Gastrocnemius medialis (tissue), 4 donors: ENCODE measurements at regions not wholly inside any gene's neighbourhood (a gene's known extent, or its start where the extent isn't known, plus 50 kb on each side); places are given as distances from the start of the nearest gene placed in this dataset.

ENCODE experiments used
- ATAC-seq, 2 donors: fragments of 150-250 bp; one replicate each; pipeline ENCODE4 v1.9.1; 2016
- DNase-seq, 2 donors: peaks; one replicate each; pipeline ENCODE4 v3.0.0-alpha.2; 2019
- H3K27ac ChIP-seq, 4 donors: fragments of 200-600 bp; sonication (generic); 1 replicate in 1 of 4; 2 replicates in 3 of 4; pipeline ENCODE4 v1.5.1; 2016 to 2018; ENCODE audit warnings: mild to moderate bottlenecking in 2 of 4, moderate library complexity in 1 of 4
- H3K27me3 ChIP-seq, 3 donors: fragments of 200-600 bp; sonication (generic) in 2 of 3; 1 replicate in 1 of 3; 2 replicates in 2 of 3; pipeline versions ENCODE4 v1.5.1 to v1.6.0; 2016 to 2019; ENCODE audit warnings: mild to moderate bottlenecking in 1 of 3, moderate library complexity in 1 of 3
- H3K36me3 ChIP-seq, 2 donors: fragments of 200-600 bp; sonication (generic) in 1 of 2; one replicate each; pipeline ENCODE4 v1.5.1; 2017 to 2018
- H3K4me1 ChIP-seq, 2 donors: fragments of 200-600 bp; sonication (generic) in 1 of 2; one replicate each; pipeline ENCODE4 v1.5.1; 2016 to 2017; ENCODE audit warnings: mild to moderate bottlenecking in 2 of 2
- H3K4me3 ChIP-seq, 4 donors: fragments of 200-600 bp; sonication (generic) in 3 of 4; 1 replicate in 1 of 4; 2 replicates in 3 of 4; pipeline ENCODE4 v1.5.1; 2016 to 2019; ENCODE audit warnings: mild to moderate bottlenecking in 2 of 4
- H3K9me3 ChIP-seq, 3 donors: fragments of 200-600 bp; sonication (generic) in 2 of 3; 1 replicate in 1 of 3; 2 replicates in 2 of 3; pipeline ENCODE4 v1.5.1; 2016 to 2019
- CTCF ChIP-seq, 5 experiments: fragments of 450-650 bp in 3 of 5; fragments of 200-600 bp in 2 of 5; sonication (generic) in 2 of 5; IDR thresholded peaks in 4 of 5; conservative IDR thresholded peaks in 1 of 5; 1 replicate in 4 of 5; 2 replicates in 1 of 5; pipeline ENCODE4 v1.5.1; 2016 to 2019; ENCODE audit warnings: antibody characterized with exemption in 5 of 5, mild to moderate bottlenecking in 3 of 5, moderate library complexity in 3 of 5
- POLR2A ChIP-seq, 2 donors: fragments of 450-650 bp; IDR thresholded peaks; one replicate each; pipeline ENCODE4 v1.6.1; 2017; ENCODE audit warnings: antibody characterized with exemption in 2 of 2, mild to moderate bottlenecking in 2 of 2, moderate library complexity in 2 of 2
- in situ Hi-C, 4 donors: fragments of 200-750 bp; cut with MboI; loops; one replicate each; pipeline versions ENCODE4 v1.15.0 to v1.8.0; 2017; ENCODE audit warnings: low sequenced_read_pairs in 4 of 4
- intact Hi-C: fragments of 100-400 bp; cut with DNase I; formaldehyde crosslinking; loops from one replicate; pipeline ENCODE4 v1.15.1; 2023; ENCODE audit warnings: low total_unique reads

GRCh38 chr10:123287594-123288247 lies 133.5 kb downstream of the BUB3 start:
- no peaks in the 10 kb centered on the region for H3K4me1 ChIP-seq
- TF ChIP-seq POLR2A (IDR thresholded peaks at IDR 0.05): no peak
- no peak for TF ChIP-seq CTCF (IDR thresholded peaks at IDR 0.05 in 4 of 5, conservative IDR thresholded peaks at IDR 0.05 in 1 of 5)
- no peaks in the 10 kb centered on the region for H3K36me3 ChIP-seq
- no peaks in the 10 kb centered on the region for H3K27me3 ChIP-seq
- no peak for ATAC-seq
- H3K4me3 ChIP-seq: no peak overlapping the region
- in situ Hi-C loops (no loop called here), intact Hi-C loops (no loop called here)
- no peak for DNase-seq
- H3K27ac ChIP-seq: no peak overlapping the region
- H3K9me3 ChIP-seq: no peaks in the 10 kb centered on the region

- in situ Hi-C loops (no loop called here), intact Hi-C loops (no loop called here)
- no peaks in the 10 kb centered on the region for H3K9me3 ChIP-seq
- no peaks in the 10 kb centered on the region for H3K27me3 ChIP-seq
- no peaks in the 10 kb centered on the region for H3K4me1 ChIP-seq
- H3K4me3 ChIP-seq: no peak overlapping the region
- H3K36me3 ChIP-seq: no peaks in the 10 kb centered on the region
- TF ChIP-seq CTCF (IDR thresholded peaks at IDR 0.05 in 4 of 5, conservative IDR thresholded peaks at IDR 0.05 in 1 of 5) (no peak), POLR2A (IDR thresholded peaks at IDR 0.05) (no peak)
- ATAC-seq (no peak), DNase-seq (no peak)
- no peak overlapping the region for H3K27ac ChIP-seq
Observed at GRCh38 chr10:123289432-123289831, 135.2 kb downstream of the BUB3 start.

GRCh38 chr10:123294109-123294508 lies 139.9 kb downstream of the BUB3 start:
- no peaks in the 10 kb centered on the region for H3K36me3 ChIP-seq
- H3K9me3 ChIP-seq: no peaks in the 10 kb centered on the region
- no peak overlapping the region for H3K4me3 ChIP-seq
- intact Hi-C loops: no loop called here
- ATAC-seq: no peak
- no peak overlapping the region for H3K27ac ChIP-seq
- DNase-seq: no peak
- H3K4me1 ChIP-seq: no peaks in the 10 kb centered on the region
- no peak for TF ChIP-seq CTCF (IDR thresholded peaks at IDR 0.05 in 4 of 5, conservative IDR thresholded peaks at IDR 0.05 in 1 of 5)
- TF ChIP-seq POLR2A (IDR thresholded peaks at IDR 0.05): no peak
- no peaks in the 10 kb centered on the region for H3K27me3 ChIP-seq
- in situ Hi-C loops: no loop called here

- no peaks in the 10 kb centered on the region for H3K9me3 ChIP-seq
- intact Hi-C loops: no loop called here
- ATAC-seq (no peak), DNase-seq (no peak)
- no peak overlapping the region for H3K4me3 ChIP-seq
- H3K4me1 ChIP-seq: no peaks in the 10 kb centered on the region
- H3K27me3 ChIP-seq: no peaks in the 10 kb centered on the region
- in situ Hi-C loops: no loop called here
- no peaks in the 10 kb centered on the region for H3K36me3 ChIP-seq
- no peak for TF ChIP-seq CTCF (IDR thresholded peaks at IDR 0.05 in 4 of 5, conservative IDR thresholded peaks at IDR 0.05 in 1 of 5)
- TF ChIP-seq POLR2A (IDR thresholded peaks at IDR 0.05): no peak
- no peak overlapping the region for H3K27ac ChIP-seq
Observed at GRCh38 chr10:123294886-123295285, 140.7 kb downstream of the BUB3 start.

- in situ Hi-C loops: no loop called here
- no peak for ATAC-seq
- Histone ChIP-seq H3K27me3 (no peaks in the 10 kb centered on the region), H3K9me3 (no peaks in the 10 kb centered on the region), H3K4me1 (no peaks in the 10 kb centered on the region), H3K4me3 (no peak overlapping the region), H3K27ac (no peak overlapping the region), H3K36me3 (no peaks in the 10 kb centered on the region)
- TF ChIP-seq CTCF (IDR thresholded peaks at IDR 0.05 in 4 of 5, conservative IDR thresholded peaks at IDR 0.05 in 1 of 5) (no peak), POLR2A (IDR thresholded peaks at IDR 0.05) (no peak)
- intact Hi-C loops: no loop called here
- DNase-seq: no peak
Observed at GRCh38 chr10:123295644-123296043, 141.4 kb downstream of the BUB3 start.
